ENCODE measurements at regions not wholly inside any gene's neighbourhood (a gene's known extent, or its start where the extent isn't known, plus 50 kb on each side); places are given as distances from the start of the nearest gene placed in this dataset.

- TF ChIP-seq POLR2AphosphoS5 (IDR thresholded peaks at IDR 0.05; ENCODE audit: low read depth, low read length) (no peak), TAF1 (IDR thresholded peaks at IDR 0.05; ENCODE audit: borderline replicate concordance, insufficient read depth, low read length) (no peak), FOXP2 (optimal IDR thresholded peaks at IDR 0.05; ENCODE audit: borderline replicate concordance, extremely low read depth, extremely low read length, insufficient read depth) (no peak), REST (IDR thresholded peaks at IDR 0.05; ENCODE audit: insufficient read depth in 1 of 2, low read depth in 2 of 2, low read length in 2 of 2) (no peak)
Observed at GRCh38 chr2:180799141-180799540, 181.3 kb upstream of the UBE2E3 start.

GRCh38 chr2:180790891-180791290 is 189.5 kb upstream of the UBE2E3 start:
- no peak for TF ChIP-seq TAF1 (IDR thresholded peaks at IDR 0.05; ENCODE audit: borderline replicate concordance, insufficient read depth, low read length)
- no peak for TF ChIP-seq SIN3A (IDR thresholded peaks at IDR 0.05; ENCODE audit: borderline replicate concordance, insufficient read depth, low read length)
- TF ChIP-seq POLR2AphosphoS5 (IDR thresholded peaks at IDR 0.05; ENCODE audit: low read depth, low read length), result no peak

DNA sequence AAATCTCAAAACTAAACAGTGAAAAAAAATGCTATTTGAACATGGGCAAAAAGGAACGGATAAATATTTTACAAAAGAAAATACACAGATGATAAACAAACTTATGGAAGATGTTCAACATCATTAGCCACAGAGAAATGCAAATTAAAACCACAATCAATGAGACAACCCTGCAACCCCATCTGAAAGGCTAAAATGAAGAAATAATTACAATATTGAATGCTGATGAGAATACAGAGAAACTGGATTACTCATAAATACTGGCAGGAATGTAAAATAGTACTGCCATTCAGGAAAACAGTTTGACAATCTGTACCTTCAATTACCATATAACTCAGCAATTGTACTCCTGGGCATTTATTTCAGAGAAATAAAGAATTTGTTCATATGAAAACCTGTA is 193.1 kb upstream of the UBE2E3 start:
- TF ChIP-seq POLR2AphosphoS5 (IDR thresholded peaks at IDR 0.05; ENCODE audit: low read depth, low read length), result no peak
- no peak for TF ChIP-seq FOXP2 (optimal IDR thresholded peaks at IDR 0.05; ENCODE audit: borderline replicate concordance, extremely low read depth, extremely low read length, insufficient read depth)
- no peak for TF ChIP-seq SIN3A (IDR thresholded peaks at IDR 0.05; ENCODE audit: borderline replicate concordance, insufficient read depth, low read length)
- no peak for TF ChIP-seq REST (IDR thresholded peaks at IDR 0.05; ENCODE audit: insufficient read depth in 1 of 2, low read depth in 2 of 2, low read length in 2 of 2)
- no peak for TF ChIP-seq TAF1 (IDR thresholded peaks at IDR 0.05; ENCODE audit: borderline replicate concordance, insufficient read depth, low read length)

GRCh38 chr2:180781276-180781675 is 199.1 kb upstream of the UBE2E3 start:
- TF ChIP-seq FOXP2 (optimal IDR thresholded peaks at IDR 0.05; ENCODE audit: borderline replicate concordance, extremely low read depth, extremely low read length, insufficient read depth) (no peak), REST (IDR thresholded peaks at IDR 0.05; ENCODE audit: insufficient read depth in 1 of 2, low read depth in 2 of 2, low read length in 2 of 2) (no peak), SIN3A (IDR thresholded peaks at IDR 0.05; ENCODE audit: borderline replicate concordance, insufficient read depth, low read length) (no peak), POLR2AphosphoS5 (IDR thresholded peaks at IDR 0.05; ENCODE audit: low read depth, low read length) (no peak), TAF1 (IDR thresholded peaks at IDR 0.05; ENCODE audit: borderline replicate concordance, insufficient read depth, low read length) (no peak)

GRCh38 chr2:180778291-180778690 is 202.1 kb upstream of the UBE2E3 start:
- TF ChIP-seq REST (IDR thresholded peaks at IDR 0.05; ENCODE audit: insufficient read depth in 1 of 2, low read depth in 2 of 2, low read length in 2 of 2) (no peak), SIN3A (IDR thresholded peaks at IDR 0.05; ENCODE audit: borderline replicate concordance, insufficient read depth, low read length) (no peak), POLR2AphosphoS5 (IDR thresholded peaks at IDR 0.05; ENCODE audit: low read depth, low read length) (no peak), TAF1 (IDR thresholded peaks at IDR 0.05; ENCODE audit: borderline replicate concordance, insufficient read depth, low read length) (no peak), FOXP2 (optimal IDR thresholded peaks at IDR 0.05; ENCODE audit: borderline replicate concordance, extremely low read depth, extremely low read length, insufficient read depth) (no peak)
